Endothelial cell of umbilical vein (primary cell): ENCODE measurements at regions not wholly inside any gene's neighbourhood (a gene's known extent, or its start where the extent isn't known, plus 50 kb on each side); places are given as distances from the start of the nearest gene placed in this dataset.

Experiments used
- BruUV-seq: library from RNA; stranded (reverse); fragments of 400-500 nt; replicated peaks from 2 replicates; lab custom pipeline; 2021; lab: Mats Ljungman, UMichigan
- CTCF ChIA-PET: fragments of 300-600, 350-600 bp; sonication (Branson Sonifier 250); formaldehyde crosslinking; loops from one replicate; lab custom pipeline; 2021; ENCODE audit warnings: antibody characterized with exemption, inconsistent platforms; lab: Charles Lee
- POLR2A ChIA-PET: fragments of 300-600, 350-600 bp; sonication (Branson Sonifier 250); formaldehyde crosslinking; loops from one replicate; lab custom pipeline; 2021; ENCODE audit warnings: antibody characterized with exemption, inconsistent platforms; lab: Charles Lee
- DNase-seq: peaks from one replicate; pipeline ENCODE4 v3.0.0-alpha.2; 2011; ENCODE audit warnings: low read depth, low spot score
- FAIRE-seq: peaks from 2 replicates; lab custom pipeline; 2011; peaks lifted over from hg19 to GRCh38; lab: Jason Lieb, UNC
- H2AFZ ChIP-seq: 2 replicates; pipeline ENCODE4 v1.6.0; 2012; ENCODE audit warnings: low read depth, low read length, control low read depth, inconsistent platforms
- H3K27ac ChIP-seq: 2 replicates; pipeline ENCODE4 v1.5.1; 2011; ENCODE audit warnings: low read depth, mild to moderate bottlenecking, control low read depth, low read length, moderate library complexity; ENCODE audit not compliant: insufficient read depth
- H3K27me3 ChIP-seq, 2 experiments: 2 replicates each; pipeline versions ENCODE4 v1.6.0 to v1.6.1; 2011; ENCODE audit warnings: low read length in 2 of 2, mixed read lengths in 1 of 2; ENCODE audit not compliant: control insufficient read depth in 2 of 2, insufficient read depth in 2 of 2
- H3K36me3 ChIP-seq, 2 experiments: 2 replicates in 1 of 2; 3 replicates in 1 of 2; pipeline ENCODE4 v1.5.1; 2011; ENCODE audit warnings: low read length in 2 of 2, mild to moderate bottlenecking in 1 of 2, moderate library complexity in 1 of 2; ENCODE audit not compliant: control insufficient read depth in 2 of 2, insufficient read depth in 2 of 2; ENCODE audit errors: extremely low read depth in 1 of 2
- H3K4me1 ChIP-seq: 3 replicates; pipeline ENCODE4 v1.5.1; 2011; ENCODE audit warnings: mild to moderate bottlenecking, low read length; ENCODE audit not compliant: control insufficient read depth, insufficient read depth; ENCODE audit errors: extremely low read depth
- H3K4me2 ChIP-seq: 2 replicates; pipeline ENCODE4 v1.6.1; 2011; ENCODE audit warnings: low read length, control low read depth, mixed read lengths; ENCODE audit not compliant: insufficient read depth
- H3K4me3 ChIP-seq, 3 experiments: fragments of 200-600 bp in 1 of 3; sonication (generic), shearing (Covaris generic) in 1 of 3; replicated peaks in 1 of 3; 2 replicates each; pipeline ENCODE4 v1.5.1; 2011 to 2016; ENCODE audit warnings: control low read depth in 3 of 3, low read length in 3 of 3, mild to moderate bottlenecking in 2 of 3, inconsistent platforms in 1 of 3, low read depth in 1 of 3, moderate library complexity in 1 of 3; ENCODE audit not compliant: insufficient read depth in 1 of 3
- H3K79me2 ChIP-seq: 2 replicates; pipeline ENCODE4 v1.6.0; 2012; ENCODE audit warnings: low read length, inconsistent platforms; ENCODE audit not compliant: control insufficient read depth, insufficient read depth
- H3K9ac ChIP-seq: replicated peaks from 2 replicates; pipeline ENCODE3; 2011; ENCODE audit warnings: low read length, control low read depth; ENCODE audit not compliant: insufficient read depth; ENCODE audit errors: extremely low read depth
- H3K9me1 ChIP-seq: replicated peaks from 3 replicates; pipeline ENCODE4 v1.6.0; 2011; ENCODE audit warnings: mild to moderate bottlenecking, low read length; ENCODE audit not compliant: control insufficient read depth, insufficient read depth; ENCODE audit errors: extremely low read depth
- H3K9me3 ChIP-seq: replicated peaks from 2 replicates; pipeline ENCODE4 v1.5.1; 2012; ENCODE audit warnings: low read length, inconsistent platforms; ENCODE audit not compliant: control insufficient read depth, insufficient read depth
- H4K20me1 ChIP-seq: replicated peaks from 2 replicates; pipeline ENCODE3; 2011; ENCODE audit warnings: mild to moderate bottlenecking, low read length; ENCODE audit not compliant: control insufficient read depth, insufficient read depth; ENCODE audit errors: extremely low read depth
- EZH2 ChIP-seq: IDR thresholded peaks from 2 replicates; pipeline ENCODE4 v1.6.1; 2012; ENCODE audit warnings: borderline replicate concordance, low read depth, mild to moderate bottlenecking, moderate library complexity, low read length, inconsistent platforms; ENCODE audit not compliant: severe bottlenecking
- FOS ChIP-seq: IDR thresholded peaks from 2 replicates; pipeline ENCODE4 v1.6.1; 2011; ENCODE audit warnings: mild to moderate bottlenecking, low read length, moderate library complexity, borderline replicate concordance; ENCODE audit not compliant: insufficient read depth
- GATA2 ChIP-seq: IDR thresholded peaks from 2 replicates; pipeline ENCODE4 v1.7.0; 2011; ENCODE audit warnings: low read depth, mild to moderate bottlenecking, moderate library complexity, mixed read lengths, low read length; ENCODE audit not compliant: insufficient read length, insufficient read depth
- JUN ChIP-seq: IDR thresholded peaks from 2 replicates; pipeline ENCODE4 v1.6.1; 2011; ENCODE audit warnings: borderline replicate concordance, low read depth; ENCODE audit not compliant: insufficient read length, insufficient read depth
- MYC ChIP-seq: IDR thresholded peaks from one replicate; pipeline ENCODE4 v1.6.1; 2011; ENCODE audit warnings: mild to moderate bottlenecking, low read depth, low read length
- POLR2A ChIP-seq: IDR thresholded peaks from 2 replicates; pipeline ENCODE4 v1.6.1; 2012; ENCODE audit warnings: low read depth, mild to moderate bottlenecking, control low read depth, low read length
- POLR2AphosphoS5 ChIP-seq: IDR thresholded peaks from 2 replicates; pipeline ENCODE4 v1.6.1; 2012; ENCODE audit warnings: low read depth, mild to moderate bottlenecking, control low read depth, low read length, moderate library complexity; ENCODE audit not compliant: insufficient read depth
- dilution Hi-C: fragments of 300-500 bp; cut with MboI; formaldehyde crosslinking; loops from one replicate; pipeline ENCODE4 v1.15.0; 2019; ENCODE audit warnings: low sequenced_read_pairs; ENCODE audit not compliant: extremely low pct_ligation_motif_present
- intact Hi-C: fragments of 100-400 bp; cut with micrococcal nuclease; formaldehyde crosslinking; loops from one replicate; pipeline ENCODE4 v1.10.0; 2022
- TF ChIP-seq, protein P1 (sequence below), 2 donors: IDR thresholded peaks; 1 replicate in 1 of 2; 2 replicates in 1 of 2; pipeline ENCODE4 v1.5.1; 2011; ENCODE audit warnings: low read length in 2 of 2, mild to moderate bottlenecking in 2 of 2, moderate library complexity in 2 of 2, control low read depth in 1 of 2, inconsistent platforms in 1 of 2, low read depth in 1 of 2; ENCODE audit not compliant: insufficient read depth in 1 of 2; ENCODE audit errors: extremely low read depth in 1 of 2
- TF ChIP-seq, protein P2 (sequence below): IDR thresholded peaks from 2 replicates; pipeline ENCODE4 v1.6.1; 2011; ENCODE audit not compliant: insufficient read depth, insufficient read length

DNA sequence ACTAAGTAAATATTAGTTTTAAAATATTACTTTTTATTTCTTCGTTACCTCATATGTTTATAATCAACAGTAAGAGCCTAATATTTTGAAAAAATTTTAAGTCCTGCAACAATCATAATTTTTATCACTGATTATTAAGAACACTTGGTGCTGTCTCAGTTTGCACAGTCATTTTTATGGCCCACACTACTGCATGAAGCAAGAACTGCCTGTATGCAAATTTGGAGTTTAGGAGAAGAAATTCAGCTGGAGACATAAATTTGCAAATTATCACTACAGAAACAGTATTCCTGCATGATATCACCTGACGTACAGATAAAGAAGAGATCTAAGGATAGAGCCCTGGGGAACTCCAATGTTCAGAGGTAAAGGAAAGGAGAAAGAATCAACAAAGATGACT lies 144.1 kb upstream of the RBBP8 start:
- H4K20me1 ChIP-seq: no peaks in the 10 kb centered on the region
- no peaks in the 10 kb centered on the region for H3K79me2 ChIP-seq
- ChIA-PET POLR2A (no interaction called here), CTCF (interaction anchor here (2.8 kb wide), 1 partner anchor 10 kb away, joined by 20 read pairs; no protein-coding TSS in a partner anchor)
- H3K9ac ChIP-seq: no peak overlapping the region
- H3K27me3 ChIP-seq: peaks cover 33 to 53% of the 10 kb centered on the region in 2 experiments
- H3K9me1 ChIP-seq: no peaks in the 10 kb centered on the region
- DNase-seq (no peak), FAIRE-seq (no peak)
- no peak overlapping the region for H3K27ac ChIP-seq
- no peaks in the 10 kb centered on the region for H3K36me3 ChIP-seq
- H3K4me3 ChIP-seq: no peak overlapping the region
- BruUV-seq: no TSS peak
- H3K4me2 ChIP-seq: no peak overlapping the region
- no peaks in the 10 kb centered on the region for H3K9me3 ChIP-seq
- dilution Hi-C loops: no loop called here
- TF ChIP-seq EZH2: no peak
- TF ChIP-seq MYC: no peak
- TF ChIP-seq GATA2: no peak
- no peak for TF ChIP-seq POLR2A
- TF ChIP-seq, protein P1, sequence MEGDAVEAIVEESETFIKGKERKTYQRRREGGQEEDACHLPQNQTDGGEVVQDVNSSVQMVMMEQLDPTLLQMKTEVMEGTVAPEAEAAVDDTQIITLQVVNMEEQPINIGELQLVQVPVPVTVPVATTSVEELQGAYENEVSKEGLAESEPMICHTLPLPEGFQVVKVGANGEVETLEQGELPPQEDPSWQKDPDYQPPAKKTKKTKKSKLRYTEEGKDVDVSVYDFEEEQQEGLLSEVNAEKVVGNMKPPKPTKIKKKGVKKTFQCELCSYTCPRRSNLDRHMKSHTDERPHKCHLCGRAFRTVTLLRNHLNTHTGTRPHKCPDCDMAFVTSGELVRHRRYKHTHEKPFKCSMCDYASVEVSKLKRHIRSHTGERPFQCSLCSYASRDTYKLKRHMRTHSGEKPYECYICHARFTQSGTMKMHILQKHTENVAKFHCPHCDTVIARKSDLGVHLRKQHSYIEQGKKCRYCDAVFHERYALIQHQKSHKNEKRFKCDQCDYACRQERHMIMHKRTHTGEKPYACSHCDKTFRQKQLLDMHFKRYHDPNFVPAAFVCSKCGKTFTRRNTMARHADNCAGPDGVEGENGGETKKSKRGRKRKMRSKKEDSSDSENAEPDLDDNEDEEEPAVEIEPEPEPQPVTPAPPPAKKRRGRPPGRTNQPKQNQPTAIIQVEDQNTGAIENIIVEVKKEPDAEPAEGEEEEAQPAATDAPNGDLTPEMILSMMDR (IDR thresholded peaks at IDR 0.05; ENCODE audit: extremely low read depth in 1 of 2, insufficient read depth in 1 of 2, low read depth in 1 of 2, low read length in 2 of 2): no peak
- TF ChIP-seq JUN: no peak
- H2AFZ ChIP-seq: no peak overlapping the region
- H3K4me1 ChIP-seq: no peaks in the 10 kb centered on the region
- intact Hi-C loops: no loop called here

DNA sequence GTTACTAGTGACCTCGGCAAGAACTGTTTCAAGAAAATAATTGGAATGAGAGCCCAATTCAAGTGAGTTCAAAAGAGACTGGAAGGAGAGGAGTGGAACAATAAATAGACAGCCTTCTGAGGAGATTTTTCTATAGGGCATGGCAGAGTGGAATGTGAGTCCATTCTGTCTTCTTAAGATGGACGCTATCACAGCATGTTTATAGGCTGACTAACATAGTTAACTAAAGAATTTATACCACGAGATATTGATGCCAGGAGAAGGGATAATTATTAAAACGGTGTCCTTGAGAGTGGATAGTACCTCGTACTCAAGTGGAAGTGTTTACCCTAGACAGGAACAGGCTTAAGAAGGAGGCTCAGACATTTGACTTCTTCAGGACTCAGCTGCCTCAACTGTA lies 143.5 kb upstream of the RBBP8 start:
- H3K36me3 ChIP-seq: no peaks in the 10 kb centered on the region
- H3K4me3 ChIP-seq: no peak overlapping the region
- peaks cover 33 to 49% of the 10 kb centered on the region in 2 experiments for H3K27me3 ChIP-seq
- H3K9me1 ChIP-seq: no peaks in the 10 kb centered on the region
- no TSS peak for BruUV-seq
- H4K20me1 ChIP-seq: no peaks in the 10 kb centered on the region
- dilution Hi-C loops (no loop called here), intact Hi-C loops (no loop called here)
- H2AFZ ChIP-seq: no peak overlapping the region
- H3K9ac ChIP-seq: no peak overlapping the region
- H3K4me2 ChIP-seq: no peak overlapping the region
- DNase-seq: no peak
- no peak for TF ChIP-seq POLR2AphosphoS5
- TF ChIP-seq POLR2A: no peak
- TF ChIP-seq MYC: no peak
- TF ChIP-seq, protein P1 (IDR thresholded peaks at IDR 0.05; ENCODE audit: extremely low read depth in 1 of 2, insufficient read depth in 1 of 2, low read depth in 1 of 2, low read length in 2 of 2): no peak
- TF ChIP-seq GATA2: no peak
- TF ChIP-seq FOS: no peak
- no peak for TF ChIP-seq JUN
- TF ChIP-seq, protein P2, sequence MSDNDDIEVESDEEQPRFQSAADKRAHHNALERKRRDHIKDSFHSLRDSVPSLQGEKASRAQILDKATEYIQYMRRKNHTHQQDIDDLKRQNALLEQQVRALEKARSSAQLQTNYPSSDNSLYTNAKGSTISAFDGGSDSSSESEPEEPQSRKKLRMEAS: no peak
- no peak for TF ChIP-seq EZH2
- POLR2A ChIA-PET: no interaction called here
- no peaks in the 10 kb centered on the region for H3K79me2 ChIP-seq
- no peak for FAIRE-seq
- H3K9me3 ChIP-seq: no peaks in the 10 kb centered on the region
- CTCF ChIA-PET: interaction anchor here (2.8 kb wide), 1 partner anchor 10 kb away, joined by 20 read pairs; no protein-coding TSS in a partner anchor
- H3K27ac ChIP-seq: no peak overlapping the region
- no peaks in the 10 kb centered on the region for H3K4me1 ChIP-seq
